ENCODE measurements at regions not wholly inside any gene's neighbourhood (a gene's known extent, or its start where the extent isn't known, plus 50 kb on each side); places are given as distances from the start of the nearest gene placed in this dataset.
"Not testable (repeated sequence)": the region's sequence is repeated elsewhere in the genome, so short reads cannot be mapped to it uniquely, and the experiment has no call there.

DNA sequence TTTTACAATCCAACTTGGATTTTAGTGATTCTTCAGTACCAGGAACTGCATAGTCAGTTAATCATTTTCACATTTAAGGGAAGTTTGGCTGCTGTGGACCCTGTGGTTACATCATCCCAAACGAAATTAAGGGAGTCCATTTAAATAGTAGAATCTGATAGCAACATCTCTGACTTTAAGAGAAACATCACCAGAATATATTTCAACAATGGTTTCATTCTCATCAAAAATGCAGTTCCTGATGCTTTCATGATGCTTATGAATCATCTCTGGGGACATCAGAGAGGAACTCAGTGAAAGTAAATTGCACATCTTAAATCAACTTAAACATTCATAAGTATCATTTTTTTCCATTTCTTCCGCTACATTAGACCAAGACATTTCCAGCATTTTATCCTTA lies 1170.7 kb downstream of the FSCB start:
- H3K79me2 ChIP-seq (ENCODE audit: control insufficient read depth, insufficient read depth, low read length, unreplicated experiment) = no peaks in the 10 kb centered on the region
- no peaks in the 10 kb centered on the region for H3K36me3 ChIP-seq (ENCODE audit: insufficient read depth, low read length)
- no peaks in the 10 kb centered on the region for H3K4me1 ChIP-seq (ENCODE audit: control insufficient read depth, insufficient read depth, low read length, unreplicated experiment)
- H3K27ac ChIP-seq (ENCODE audit: low read depth, low read length) = no peak overlapping the region
- H2AFZ ChIP-seq (ENCODE audit: low read length, unreplicated experiment) = no peak overlapping the region
- H3K4me3 ChIP-seq (ENCODE audit: low read depth, low read length) = no peak overlapping the region
- no peaks in the 10 kb centered on the region for H3K27me3 ChIP-seq (ENCODE audit: insufficient read depth, low read length)

DNA sequence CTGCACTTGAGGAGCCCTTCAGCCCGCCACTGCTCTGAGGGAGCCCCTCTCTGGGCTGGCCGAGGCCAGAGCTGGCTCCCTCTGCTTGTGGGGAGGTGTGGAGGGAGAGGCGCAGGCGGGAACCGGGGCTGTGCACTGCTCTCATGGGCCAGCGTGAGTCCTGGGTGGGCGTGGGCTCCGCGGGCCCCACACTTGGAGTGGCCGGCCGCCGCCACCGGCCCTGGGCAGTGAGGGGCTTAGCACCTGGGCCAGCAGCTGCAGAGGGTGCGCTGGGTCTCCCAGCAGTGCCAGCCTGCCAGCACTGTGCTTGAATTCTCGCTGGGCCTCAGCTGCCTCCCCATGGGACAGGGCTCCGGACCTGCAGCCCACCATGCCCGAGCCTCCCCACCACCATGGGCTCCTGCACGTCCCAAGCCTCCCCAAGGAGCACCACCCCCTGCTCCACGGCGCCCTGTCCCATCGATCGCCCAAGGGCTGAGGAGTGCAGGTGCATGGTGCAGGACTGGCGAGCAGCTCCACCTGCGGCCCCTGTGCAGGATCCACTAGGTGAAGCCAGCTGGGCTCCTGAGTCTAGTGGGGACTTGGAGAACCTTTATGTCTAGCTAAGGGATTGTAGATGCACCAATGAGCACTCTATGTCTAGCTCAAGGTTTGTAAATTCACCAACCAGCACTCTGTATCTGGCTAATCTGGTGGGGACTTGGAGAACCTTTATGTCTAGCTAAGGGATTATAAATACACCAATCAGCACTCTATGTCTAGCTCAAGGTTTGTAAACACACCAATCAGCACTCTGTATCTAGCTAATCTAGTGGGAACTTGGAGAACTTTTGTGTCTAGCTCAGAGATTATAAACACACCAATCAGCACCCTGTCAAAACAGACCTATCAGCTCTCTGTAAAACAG lies 1180.3 kb downstream of the FSCB start:
- H3K27ac ChIP-seq (ENCODE audit: low read depth, low read length); H3K36me3 ChIP-seq (ENCODE audit: insufficient read depth, low read length); H3K27me3 ChIP-seq (ENCODE audit: insufficient read depth, low read length); H3K79me2 ChIP-seq (ENCODE audit: control insufficient read depth, insufficient read depth, low read length, unreplicated experiment); H2AFZ ChIP-seq (ENCODE audit: low read length, unreplicated experiment); H3K4me1 ChIP-seq (ENCODE audit: control insufficient read depth, insufficient read depth, low read length, unreplicated experiment); H3K4me3 ChIP-seq (ENCODE audit: low read depth, low read length): not testable (repeated sequence)

DNA sequence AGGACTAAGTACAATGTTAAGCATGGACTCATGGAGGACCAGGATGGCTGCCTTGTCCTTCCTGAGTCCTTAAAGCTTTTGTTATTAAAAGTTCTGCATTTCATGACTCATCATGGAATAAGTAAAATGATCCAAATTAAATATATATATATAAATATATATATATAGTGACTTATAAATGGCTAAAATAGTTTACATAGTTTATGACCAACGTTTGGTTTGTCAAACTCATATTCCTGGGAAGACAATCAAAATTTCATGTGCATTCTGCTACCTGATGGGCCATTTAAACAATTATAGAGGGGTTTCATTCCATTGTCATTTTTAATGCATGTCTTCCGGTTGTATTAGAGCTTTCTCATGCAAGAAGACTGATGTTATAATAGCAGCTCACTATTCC lies 1190.7 kb downstream of the FSCB start:
- Histone ChIP-seq H3K79me2 (ENCODE audit: control insufficient read depth, insufficient read depth, low read length, unreplicated experiment) (no peaks in the 10 kb centered on the region), H3K36me3 (ENCODE audit: insufficient read depth, low read length) (no peaks in the 10 kb centered on the region), H2AFZ (ENCODE audit: low read length, unreplicated experiment) (no peak overlapping the region), H3K4me3 (ENCODE audit: low read depth, low read length) (no peak overlapping the region), H3K4me1 (ENCODE audit: control insufficient read depth, insufficient read depth, low read length, unreplicated experiment) (no peaks in the 10 kb centered on the region), H3K27me3 (ENCODE audit: insufficient read depth, low read length) (no peaks in the 10 kb centered on the region), H3K27ac (ENCODE audit: low read depth, low read length) (no peak overlapping the region)

DNA sequence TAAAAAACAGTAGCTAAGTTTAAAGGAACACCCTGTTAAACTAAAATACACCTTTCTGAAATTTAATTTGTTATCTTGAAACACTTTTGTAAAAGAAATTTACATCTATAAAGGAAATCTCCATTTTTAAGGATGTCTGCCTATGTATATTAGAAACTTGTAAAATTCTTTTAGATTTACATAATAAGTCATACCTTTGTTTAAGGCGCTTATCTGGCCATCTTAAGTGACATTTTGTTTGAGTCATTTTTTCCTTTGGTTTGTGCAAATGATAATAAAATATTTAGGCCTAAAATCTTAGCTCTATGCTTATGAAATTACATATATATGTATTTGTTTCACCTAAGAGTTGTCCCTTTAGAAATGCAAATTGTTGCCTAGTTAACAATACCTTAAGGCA lies 1193.4 kb downstream of the FSCB start:
- H3K4me1 ChIP-seq (ENCODE audit: control insufficient read depth, insufficient read depth, low read length, unreplicated experiment) = no peaks in the 10 kb centered on the region
- H3K4me3 ChIP-seq (ENCODE audit: low read depth, low read length) = no peak overlapping the region
- H3K27ac ChIP-seq (ENCODE audit: low read depth, low read length) = no peak overlapping the region
- no peaks in the 10 kb centered on the region for H3K79me2 ChIP-seq (ENCODE audit: control insufficient read depth, insufficient read depth, low read length, unreplicated experiment)
- H3K36me3 ChIP-seq (ENCODE audit: insufficient read depth, low read length) = no peaks in the 10 kb centered on the region
- no peaks in the 10 kb centered on the region for H3K27me3 ChIP-seq (ENCODE audit: insufficient read depth, low read length)
- no peak overlapping the region for H2AFZ ChIP-seq (ENCODE audit: low read length, unreplicated experiment)

DNA sequence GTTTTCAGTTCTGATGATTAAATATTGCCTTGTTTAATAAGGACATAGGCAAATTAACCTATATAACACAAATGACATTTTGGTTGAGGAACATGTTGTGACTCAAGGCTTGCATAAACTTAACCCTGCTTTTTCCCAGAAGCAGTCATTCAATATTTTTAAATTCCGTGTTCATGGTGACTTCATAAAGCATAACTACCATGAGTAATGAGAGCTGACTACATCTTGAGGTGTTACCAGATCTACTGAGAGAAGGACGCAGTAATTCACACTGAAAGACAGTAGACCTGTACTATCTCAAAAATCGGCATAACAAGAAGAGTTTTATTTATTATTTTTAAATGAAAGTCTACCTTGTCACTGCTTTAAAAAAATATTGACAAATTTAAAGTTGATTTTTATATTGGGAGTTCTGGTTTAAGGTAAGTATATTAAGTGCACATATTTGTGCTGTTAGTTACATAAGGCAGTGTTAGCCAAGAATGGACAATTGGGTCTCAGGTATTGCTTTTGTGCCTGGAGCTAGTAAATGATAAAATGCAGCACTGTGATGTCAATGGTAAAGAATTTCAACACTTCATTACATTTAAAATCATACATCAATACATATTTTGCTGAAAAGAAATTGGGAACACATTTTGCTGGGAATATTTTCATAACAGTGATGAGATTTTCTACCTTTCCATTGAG lies 1198.5 kb downstream of the FSCB start:
- no peaks in the 10 kb centered on the region for H3K27me3 ChIP-seq (ENCODE audit: insufficient read depth, low read length)
- no peaks in the 10 kb centered on the region for H3K79me2 ChIP-seq (ENCODE audit: control insufficient read depth, insufficient read depth, low read length, unreplicated experiment)
- no peak overlapping the region for H2AFZ ChIP-seq (ENCODE audit: low read length, unreplicated experiment)
- H3K4me1 ChIP-seq (ENCODE audit: control insufficient read depth, insufficient read depth, low read length, unreplicated experiment) = no peaks in the 10 kb centered on the region
- H3K27ac ChIP-seq (ENCODE audit: low read depth, low read length) = no peak overlapping the region
- no peak overlapping the region for H3K4me3 ChIP-seq (ENCODE audit: low read depth, low read length)
- no peaks in the 10 kb centered on the region for H3K36me3 ChIP-seq (ENCODE audit: insufficient read depth, low read length)

DNA sequence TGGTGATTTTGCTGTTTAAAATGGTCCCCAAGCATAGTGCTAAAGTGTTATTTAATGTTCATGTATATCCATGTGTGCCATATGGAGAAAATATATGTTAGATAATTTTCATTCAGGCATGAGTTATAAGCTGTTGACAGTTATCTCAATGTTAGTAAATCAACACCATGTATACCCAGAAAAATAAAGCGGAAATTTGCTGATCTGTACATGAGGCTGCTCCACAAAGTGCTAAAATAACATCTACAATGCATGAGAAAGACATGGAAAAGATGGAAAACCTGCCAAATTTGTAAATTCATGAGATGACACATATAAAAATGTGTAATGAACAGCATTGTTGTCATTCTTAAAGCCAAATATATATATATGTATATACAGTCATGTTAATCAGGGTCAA lies 1199.2 kb downstream of the FSCB start:
- no peak overlapping the region for H2AFZ ChIP-seq (ENCODE audit: low read length, unreplicated experiment)
- H3K4me1 ChIP-seq (ENCODE audit: control insufficient read depth, insufficient read depth, low read length, unreplicated experiment) = no peaks in the 10 kb centered on the region
- H3K27me3 ChIP-seq (ENCODE audit: insufficient read depth, low read length) = no peaks in the 10 kb centered on the region
- no peak overlapping the region for H3K4me3 ChIP-seq (ENCODE audit: low read depth, low read length)
- no peak overlapping the region for H3K27ac ChIP-seq (ENCODE audit: low read depth, low read length)
- H3K79me2 ChIP-seq (ENCODE audit: control insufficient read depth, insufficient read depth, low read length, unreplicated experiment) = no peaks in the 10 kb centered on the region
- no peaks in the 10 kb centered on the region for H3K36me3 ChIP-seq (ENCODE audit: insufficient read depth, low read length)

DNA sequence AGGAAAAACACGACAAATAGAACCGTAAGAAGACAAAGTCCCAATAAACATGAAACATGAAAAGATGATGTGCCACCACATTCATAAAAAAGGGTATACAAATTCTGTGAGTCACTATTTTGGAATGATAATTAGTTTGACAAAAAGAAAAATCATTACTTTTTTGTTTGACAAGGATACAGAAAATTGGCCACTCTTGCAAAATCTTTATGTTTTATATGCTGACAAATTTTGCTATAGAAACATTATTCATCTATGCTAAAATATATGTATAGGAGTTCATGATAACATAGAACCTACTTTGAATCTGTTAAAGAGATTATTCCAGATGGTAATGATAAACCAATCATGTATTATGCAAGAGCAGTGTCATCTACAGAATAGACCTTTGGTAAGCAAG lies 1201.0 kb downstream of the FSCB start:
- Histone ChIP-seq H3K27ac (ENCODE audit: low read depth, low read length) (no peak overlapping the region), H3K27me3 (ENCODE audit: insufficient read depth, low read length) (no peaks in the 10 kb centered on the region), H3K36me3 (ENCODE audit: insufficient read depth, low read length) (no peaks in the 10 kb centered on the region), H2AFZ (ENCODE audit: low read length, unreplicated experiment) (no peak overlapping the region), H3K4me3 (ENCODE audit: low read depth, low read length) (no peak overlapping the region), H3K4me1 (ENCODE audit: control insufficient read depth, insufficient read depth, low read length, unreplicated experiment) (no peaks in the 10 kb centered on the region), H3K79me2 (ENCODE audit: control insufficient read depth, insufficient read depth, low read length, unreplicated experiment) (no peaks in the 10 kb centered on the region)

DNA sequence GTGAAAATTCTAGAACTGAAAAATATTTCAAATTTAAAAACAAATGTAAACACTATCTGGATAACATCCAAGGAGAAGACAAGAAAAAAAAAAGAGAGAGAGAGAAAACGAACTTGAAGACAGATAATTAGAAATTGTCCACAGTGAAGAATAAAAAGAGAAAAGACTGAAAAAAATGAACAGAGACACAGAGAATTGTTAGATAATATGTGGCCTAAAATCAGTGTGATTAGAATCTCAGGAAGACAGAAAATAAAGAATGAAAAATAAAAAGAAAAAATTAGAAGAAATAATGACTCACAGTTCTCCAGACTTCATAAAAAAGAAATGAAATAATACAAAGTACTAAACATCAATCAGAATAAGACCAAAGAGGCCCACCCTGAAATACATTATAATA lies 1209.3 kb downstream of the FSCB start:
- no peak overlapping the region for H3K4me3 ChIP-seq (ENCODE audit: low read depth, low read length)
- no peak overlapping the region for H3K27ac ChIP-seq (ENCODE audit: low read depth, low read length)
- H3K36me3 ChIP-seq (ENCODE audit: insufficient read depth, low read length) = no peaks in the 10 kb centered on the region
- H2AFZ ChIP-seq (ENCODE audit: low read length, unreplicated experiment) = no peak overlapping the region
- H3K4me1 ChIP-seq (ENCODE audit: control insufficient read depth, insufficient read depth, low read length, unreplicated experiment) = no peaks in the 10 kb centered on the region
- no peaks in the 10 kb centered on the region for H3K27me3 ChIP-seq (ENCODE audit: insufficient read depth, low read length)
- no peaks in the 10 kb centered on the region for H3K79me2 ChIP-seq (ENCODE audit: control insufficient read depth, insufficient read depth, low read length, unreplicated experiment)

DNA sequence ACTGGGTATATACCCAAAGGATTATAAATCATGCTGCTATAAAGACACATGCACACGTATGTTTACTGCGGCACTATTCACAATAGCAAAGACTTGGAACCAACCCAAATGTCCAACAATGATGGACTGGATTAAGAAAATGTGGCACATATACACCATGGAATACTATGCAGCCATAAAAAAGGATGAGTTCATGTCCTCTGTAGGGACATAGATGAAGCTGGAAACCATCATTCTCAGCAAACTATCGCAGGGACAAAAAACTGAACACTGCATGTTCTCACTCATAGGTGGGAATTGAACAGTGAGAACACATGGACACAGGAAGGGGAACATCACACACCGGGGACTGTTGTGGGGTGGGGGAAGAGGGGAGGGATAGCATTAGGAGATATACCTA lies 1211.0 kb downstream of the FSCB start:
- not testable (repeated sequence) for H3K4me3 ChIP-seq (ENCODE audit: low read depth, low read length); H3K27me3 ChIP-seq (ENCODE audit: insufficient read depth, low read length); H3K36me3 ChIP-seq (ENCODE audit: insufficient read depth, low read length); H3K27ac ChIP-seq (ENCODE audit: low read depth, low read length); H3K79me2 ChIP-seq (ENCODE audit: control insufficient read depth, insufficient read depth, low read length, unreplicated experiment); H2AFZ ChIP-seq (ENCODE audit: low read length, unreplicated experiment); H3K4me1 ChIP-seq (ENCODE audit: control insufficient read depth, insufficient read depth, low read length, unreplicated experiment)

DNA sequence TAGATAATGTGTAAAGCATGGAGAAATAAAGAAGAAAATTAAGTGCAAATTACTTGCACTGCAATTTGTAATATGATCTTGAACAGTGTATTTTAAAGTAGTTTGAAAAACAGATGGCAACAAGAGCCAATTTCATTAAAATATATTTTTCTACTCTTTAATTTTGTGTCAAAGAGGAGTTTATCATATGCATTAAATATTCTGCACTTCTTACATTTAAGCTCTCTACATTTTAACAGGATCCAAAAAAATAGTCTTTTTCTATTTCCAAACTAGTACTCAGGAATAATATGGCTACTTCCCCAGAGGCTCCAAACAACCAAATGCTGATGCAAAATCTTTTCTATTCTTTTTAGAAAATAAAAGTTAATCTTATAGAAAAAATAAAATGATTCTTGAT lies 1221.5 kb downstream of the FSCB start:
- Histone ChIP-seq H3K79me2 (ENCODE audit: control insufficient read depth, insufficient read depth, low read length, unreplicated experiment) (no peaks in the 10 kb centered on the region), H3K4me1 (ENCODE audit: control insufficient read depth, insufficient read depth, low read length, unreplicated experiment) (no peaks in the 10 kb centered on the region), H3K27me3 (ENCODE audit: insufficient read depth, low read length) (no peaks in the 10 kb centered on the region), H3K27ac (ENCODE audit: low read depth, low read length) (no peak overlapping the region), H3K36me3 (ENCODE audit: insufficient read depth, low read length) (no peaks in the 10 kb centered on the region), H2AFZ (ENCODE audit: low read length, unreplicated experiment) (no peak overlapping the region), H3K4me3 (ENCODE audit: low read depth, low read length) (no peak overlapping the region)

DNA sequence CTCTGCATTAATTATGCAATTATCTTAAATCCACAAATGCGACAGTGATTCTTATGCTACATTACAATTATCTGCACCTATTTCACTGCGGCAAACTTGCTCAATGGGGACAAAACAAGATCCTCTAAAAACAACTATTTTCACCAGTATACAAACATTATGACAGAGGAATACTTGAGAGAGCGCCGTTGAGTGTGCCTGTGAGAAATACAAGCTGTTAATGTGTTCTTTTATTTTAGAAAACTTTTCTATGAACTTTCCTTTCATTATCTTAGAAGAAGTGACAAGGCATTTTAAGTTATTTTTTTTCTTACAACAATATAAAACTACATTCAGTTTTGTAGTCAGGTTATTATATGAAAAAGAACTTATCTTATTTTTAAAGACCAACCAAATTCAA lies 1247.0 kb downstream of the FSCB start:
- Histone ChIP-seq H3K4me3 (ENCODE audit: low read depth, low read length) (no peak overlapping the region), H3K27ac (ENCODE audit: low read depth, low read length) (no peak overlapping the region), H3K27me3 (ENCODE audit: insufficient read depth, low read length) (no peaks in the 10 kb centered on the region), H3K79me2 (ENCODE audit: control insufficient read depth, insufficient read depth, low read length, unreplicated experiment) (no peaks in the 10 kb centered on the region), H3K36me3 (ENCODE audit: insufficient read depth, low read length) (no peaks in the 10 kb centered on the region), H3K4me1 (ENCODE audit: control insufficient read depth, insufficient read depth, low read length, unreplicated experiment) (no peaks in the 10 kb centered on the region), H2AFZ (ENCODE audit: low read length, unreplicated experiment) (no peak overlapping the region)

Data from ACC112 (cell line).